NCI-H1436 (cell line): ENCODE measurements at regions not wholly inside any gene's neighbourhood (a gene's known extent, or its start where the extent isn't known, plus 50 kb on each side); places are given as distances from the start of the nearest gene placed in this dataset.

ENCODE experiments used
- DNase-seq: peaks from one replicate; lab custom pipeline; 2025; lab: John Stamatoyannopoulos, UW

DNA sequence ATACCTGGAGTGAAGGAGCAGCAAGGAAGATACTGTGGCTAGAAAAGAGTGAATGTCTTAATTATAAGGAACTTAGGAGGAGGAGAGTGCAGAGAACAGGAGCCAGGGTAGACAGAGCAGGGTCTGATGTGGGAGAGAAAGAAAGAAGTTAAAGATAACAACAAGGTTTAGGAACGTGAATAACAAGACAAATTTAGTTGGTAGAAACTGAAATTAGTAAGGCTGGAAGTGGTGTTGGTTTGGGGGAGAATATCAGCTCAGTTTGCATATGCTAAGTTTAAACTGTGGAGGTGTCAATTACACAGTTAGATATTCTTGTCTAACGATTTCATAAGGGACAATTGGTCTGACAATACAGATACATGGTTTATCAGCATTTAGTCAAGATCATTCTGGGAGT, 1123.7 kb upstream of the PABPC4L start:
- DNase-seq: no peak

DNA sequence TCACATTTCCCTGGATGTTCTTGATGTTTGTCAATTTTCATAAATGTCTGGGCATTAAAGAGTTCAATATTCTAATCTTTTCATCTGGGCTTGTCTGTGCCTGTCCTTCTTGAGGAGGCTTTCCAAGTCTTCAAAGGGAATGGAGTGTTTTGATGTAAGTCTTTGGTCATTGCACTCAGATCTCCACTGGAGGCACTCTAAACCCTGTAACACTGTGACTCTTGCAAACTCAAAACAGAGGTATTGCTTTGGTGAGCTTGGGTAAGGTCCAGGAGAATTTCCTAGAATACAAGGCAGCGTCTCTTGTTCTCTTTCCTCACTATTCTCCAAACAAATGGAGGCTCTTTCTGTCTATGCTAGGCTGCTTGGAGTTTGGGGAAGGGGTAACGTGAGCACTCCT, 1118.1 kb upstream of the PABPC4L start:
- no peak for DNase-seq

DNA sequence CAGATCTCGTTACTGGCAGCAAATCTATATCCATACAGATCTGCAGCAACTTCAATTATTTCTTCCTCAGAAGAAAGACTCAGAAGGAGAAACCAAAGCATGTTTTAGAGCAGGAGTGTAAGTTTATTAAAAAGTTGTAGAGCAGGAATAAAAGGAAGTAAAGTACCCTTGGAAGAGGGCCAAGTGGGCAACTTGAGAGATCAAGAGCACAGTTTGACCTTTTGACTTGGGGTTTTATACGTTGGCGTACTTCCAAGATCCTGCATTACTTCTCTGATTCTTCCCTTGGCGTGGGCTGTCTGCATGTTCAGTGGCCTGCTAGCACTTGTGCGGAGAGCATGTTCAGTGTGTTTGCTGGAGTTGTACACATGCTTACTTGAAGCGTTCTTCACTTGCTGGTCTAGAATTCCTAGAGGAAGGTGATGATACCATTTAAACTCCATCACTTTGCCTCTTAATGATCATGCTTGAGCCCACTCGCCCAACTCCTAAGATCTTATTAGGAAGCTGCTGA, 1114.7 kb upstream of the PABPC4L start:
- DNase-seq: no peak

DNA sequence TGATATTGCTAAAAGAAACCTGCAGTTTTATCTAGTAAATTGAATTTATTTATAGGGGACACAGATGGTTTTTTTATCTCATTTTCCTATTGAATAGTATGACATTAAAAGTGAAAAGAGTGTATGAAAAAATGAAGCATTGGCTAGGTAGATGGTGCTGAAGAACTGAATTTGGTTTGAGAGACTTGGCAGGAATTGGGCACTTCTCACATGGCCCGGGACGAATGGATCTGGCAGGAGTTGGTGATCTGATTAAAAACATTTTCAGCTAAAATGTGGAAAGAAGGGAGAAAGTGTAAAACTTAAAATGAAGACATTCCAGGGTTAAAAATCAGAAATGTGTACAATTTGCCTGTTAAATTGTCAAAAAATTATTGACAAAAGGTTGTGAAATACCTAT, 1088.5 kb upstream of the PABPC4L start:
- no peak for DNase-seq

- DNase-seq: no peak
These were observed 1082.3 kb upstream of the PABPC4L start for GRCh38 chr4:135283934-135284333.

DNA sequence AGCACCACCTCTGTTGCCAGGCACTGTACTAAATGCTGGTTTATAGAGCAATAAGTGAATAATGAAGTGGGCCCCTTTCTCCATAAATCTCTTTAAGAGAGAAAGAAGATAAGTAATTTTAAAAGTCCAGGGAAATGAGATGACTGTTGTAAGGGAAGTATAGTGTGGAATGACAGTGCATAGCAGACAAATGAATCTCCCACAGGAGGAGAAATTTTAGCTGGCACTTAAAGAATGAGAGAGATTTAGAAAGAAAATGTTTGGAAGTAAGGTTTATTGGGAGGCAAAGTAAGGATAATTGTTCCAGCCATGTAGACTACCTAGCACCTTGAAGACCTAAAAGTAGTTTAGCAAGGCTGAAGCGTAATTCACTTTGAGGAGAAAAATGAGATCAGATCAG, 1081.1 kb upstream of the PABPC4L start:
- no peak for DNase-seq

DNA sequence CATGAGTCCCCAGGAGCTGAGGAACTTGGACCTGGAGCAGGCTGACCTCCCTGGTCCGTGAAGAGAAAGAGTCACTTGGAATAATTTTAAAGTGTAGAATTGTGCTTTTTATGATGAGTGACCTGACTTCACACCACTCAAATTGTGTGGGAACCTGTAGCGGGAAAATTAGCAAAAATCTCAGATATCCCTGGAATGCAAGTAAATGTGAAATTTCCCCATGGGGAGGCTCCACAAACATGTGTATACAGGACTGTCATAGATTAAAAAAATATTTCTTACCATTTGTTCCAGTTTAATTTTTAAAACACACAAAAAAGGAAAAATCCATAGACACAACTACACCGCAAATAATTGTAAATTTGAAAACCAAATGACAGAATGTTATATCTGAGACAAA, 1079.6 kb upstream of the PABPC4L start:
- DNase-seq: no peak

GRCh38 chr4:135277980-135278315, 1076.4 kb upstream of the PABPC4L start:
- DNase-seq: no peak

GRCh38 chr4:135277068-135277979, 1075.7 kb upstream of the PABPC4L start:
- DNase-seq: no peak

GRCh38 chr4:135274416-135274815, 1072.8 kb upstream of the PABPC4L start:
- DNase-seq: no peak

GRCh38 chr4:135269125-135269890, 1067.7 kb upstream of the PABPC4L start:
- DNase-seq: no peak

- DNase-seq: no peak
These were observed 1066.8 kb upstream of the PABPC4L start for GRCh38 chr4:135268369-135268768.

- no peak for DNase-seq
These were observed 1065.7 kb upstream of the PABPC4L start for GRCh38 chr4:135267148-135267865.

DNA sequence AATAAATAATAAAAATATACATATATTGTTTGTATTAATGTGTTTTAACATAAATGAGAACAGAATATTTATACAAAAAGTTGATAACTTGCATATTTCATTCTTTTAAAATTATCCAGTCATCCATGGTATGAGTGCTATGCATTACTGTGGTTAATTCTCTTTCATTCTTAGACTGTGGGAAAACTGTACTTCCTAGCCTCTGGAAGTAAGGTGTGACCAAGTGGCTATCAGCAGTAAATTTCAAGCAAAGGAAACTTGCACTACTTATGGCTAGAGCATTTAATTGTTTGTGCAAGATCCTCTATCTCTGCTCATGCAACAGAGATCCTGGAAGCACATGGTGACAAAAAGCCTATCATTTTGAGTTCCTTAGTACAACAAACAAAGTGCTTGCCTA, 1054.5 kb upstream of the PABPC4L start:
- no peak for DNase-seq

GRCh38 chr4:135250040-135250439, 1048.5 kb upstream of the PABPC4L start:
- no peak for DNase-seq

DNA sequence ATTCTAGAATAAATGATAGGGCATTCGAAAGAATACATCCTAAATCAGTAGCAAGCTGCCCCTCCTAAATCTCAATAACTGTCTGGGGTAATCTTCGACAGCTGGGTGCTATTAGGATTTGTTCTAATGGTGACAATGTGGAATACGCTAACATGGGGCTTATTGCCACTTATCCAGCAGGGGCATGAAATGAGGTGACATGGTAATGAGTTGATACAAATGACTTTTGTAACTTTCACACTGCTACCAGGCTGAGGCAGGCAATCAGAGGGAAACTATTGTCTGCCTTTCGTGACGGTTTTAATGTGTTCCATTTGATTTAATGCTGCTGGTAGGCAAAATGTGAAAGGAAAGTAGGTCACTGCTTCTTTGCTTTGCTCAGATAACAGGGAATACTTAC, 1047.4 kb upstream of the PABPC4L start:
- no peak for DNase-seq

- no peak for DNase-seq
These were observed 1043.1 kb upstream of the PABPC4L start for GRCh38 chr4:135244696-135245095.

GRCh38 chr4:135244056-135244455, 1042.5 kb upstream of the PABPC4L start:
- no peak for DNase-seq

DNA sequence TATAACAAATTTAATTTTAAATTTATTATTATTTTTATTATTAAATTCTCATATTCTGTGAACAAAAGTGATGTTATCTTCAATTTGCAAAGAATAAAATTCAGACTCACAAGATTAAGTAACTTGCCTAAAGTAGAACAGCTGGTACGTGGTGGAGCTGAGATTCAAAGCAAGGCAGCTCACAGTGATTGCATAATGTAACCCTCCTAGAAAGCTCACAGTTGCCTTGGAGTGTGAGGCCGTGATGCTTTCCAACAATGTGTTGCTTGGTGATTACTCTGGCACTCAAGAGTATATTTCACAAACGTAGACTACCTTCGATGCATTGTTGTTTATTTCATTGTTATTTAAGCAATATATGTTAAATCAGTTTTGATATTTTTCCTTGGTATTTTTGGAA, 1039.2 kb upstream of the PABPC4L start:
- no peak for DNase-seq

- DNase-seq: no peak
These were observed 1038.4 kb upstream of the PABPC4L start for GRCh38 chr4:135239964-135240363.

- no peak for DNase-seq
These were observed 1037.4 kb upstream of the PABPC4L start for GRCh38 chr4:135238940-135239339.

GRCh38 chr4:135236048-135236447, 1034.5 kb upstream of the PABPC4L start:
- no peak for DNase-seq

- DNase-seq: no peak
These were observed 1026.3 kb upstream of the PABPC4L start for GRCh38 chr4:135227842-135228241.
